ENCODE measurements at regions not wholly inside any gene's neighbourhood (a gene's known extent, or its start where the extent isn't known, plus 50 kb on each side); places are given as distances from the start of the nearest gene placed in this dataset.

DNA sequence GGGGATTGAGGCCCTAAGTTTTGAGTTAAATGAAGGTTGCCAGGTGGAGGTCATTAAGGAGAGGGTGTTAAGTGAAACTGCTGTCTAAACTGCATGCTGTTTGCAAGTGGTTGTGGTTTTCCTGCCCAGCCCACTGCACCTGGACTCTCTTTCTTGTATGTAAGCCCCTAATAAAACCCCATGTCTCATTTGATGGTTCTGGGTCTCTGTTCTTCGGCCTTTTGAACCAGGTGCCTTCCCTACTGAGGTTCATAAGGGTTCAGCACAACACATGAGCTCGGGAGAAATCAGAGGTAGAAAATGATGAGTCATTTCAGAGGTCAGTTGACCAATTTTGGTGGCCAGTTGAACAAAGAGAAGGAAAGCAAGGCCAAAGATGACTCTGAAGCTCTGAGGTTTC, 382.5 kb downstream of the RPS29 start:
- TF ChIP-seq, protein P1, sequence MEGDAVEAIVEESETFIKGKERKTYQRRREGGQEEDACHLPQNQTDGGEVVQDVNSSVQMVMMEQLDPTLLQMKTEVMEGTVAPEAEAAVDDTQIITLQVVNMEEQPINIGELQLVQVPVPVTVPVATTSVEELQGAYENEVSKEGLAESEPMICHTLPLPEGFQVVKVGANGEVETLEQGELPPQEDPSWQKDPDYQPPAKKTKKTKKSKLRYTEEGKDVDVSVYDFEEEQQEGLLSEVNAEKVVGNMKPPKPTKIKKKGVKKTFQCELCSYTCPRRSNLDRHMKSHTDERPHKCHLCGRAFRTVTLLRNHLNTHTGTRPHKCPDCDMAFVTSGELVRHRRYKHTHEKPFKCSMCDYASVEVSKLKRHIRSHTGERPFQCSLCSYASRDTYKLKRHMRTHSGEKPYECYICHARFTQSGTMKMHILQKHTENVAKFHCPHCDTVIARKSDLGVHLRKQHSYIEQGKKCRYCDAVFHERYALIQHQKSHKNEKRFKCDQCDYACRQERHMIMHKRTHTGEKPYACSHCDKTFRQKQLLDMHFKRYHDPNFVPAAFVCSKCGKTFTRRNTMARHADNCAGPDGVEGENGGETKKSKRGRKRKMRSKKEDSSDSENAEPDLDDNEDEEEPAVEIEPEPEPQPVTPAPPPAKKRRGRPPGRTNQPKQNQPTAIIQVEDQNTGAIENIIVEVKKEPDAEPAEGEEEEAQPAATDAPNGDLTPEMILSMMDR (IDR thresholded peaks at IDR 0.05), result no peak
- TF ChIP-seq EZH2 (IDR thresholded peaks at IDR 0.05) (no peak), EZH2phosphoT487 (IDR thresholded peaks at IDR 0.05) (no peak)

Data from neural progenitor cell (in vitro differentiated cells).